GM23338 (cell line): ENCODE measurements at regions not wholly inside any gene's neighbourhood (a gene's known extent, or its start where the extent isn't known, plus 50 kb on each side); places are given as distances from the start of the nearest gene placed in this dataset.

ENCODE experiments used
- ATAC-seq: fragments of 200-7000 bp; cut with Tn5 transposase; 3 replicates; pipeline ENCODE4 v1.9.1; 2020
- DNase-seq: peaks from one replicate; pipeline ENCODE4 v3.0.0-alpha.2; 2015; ENCODE audit warnings: low spot score
- H2AFZ ChIP-seq: fragments of 200-600 bp; sonication (generic); 2 replicates; pipeline ENCODE4 v1.8.0; 2016; ENCODE audit warnings: antibody characterized with exemption, mild to moderate bottlenecking, moderate library complexity
- H3F3A ChIP-seq: fragments of 200-600 bp; sonication (generic); replicated peaks from 2 replicates; pipeline ENCODE4 v1.8.0; 2017; ENCODE audit warnings: antibody characterized with exemption, mixed run types, low read depth
- H3K27ac ChIP-seq: fragments of 200-600 bp; sonication (generic); 2 replicates; pipeline ENCODE4 v1.6.1; 2016; ENCODE audit warnings: low read depth
- H3K27me3 ChIP-seq: fragments of 200-600 bp; sonication (generic); 2 replicates; pipeline ENCODE4 v1.8.0; 2016; ENCODE audit warnings: mild to moderate bottlenecking, mixed run types, moderate library complexity; ENCODE audit not compliant: insufficient read depth
- H3K36me3 ChIP-seq: fragments of 200-600 bp; sonication (generic); 2 replicates; pipeline ENCODE4 v1.8.0; 2016; ENCODE audit warnings: mild to moderate bottlenecking; ENCODE audit not compliant: insufficient read depth
- H3K4me1 ChIP-seq: fragments of 200-600 bp; sonication (generic); 2 replicates; pipeline ENCODE4 v1.8.0; 2016; ENCODE audit warnings: mild to moderate bottlenecking, moderate library complexity; ENCODE audit not compliant: insufficient read depth
- H3K4me2 ChIP-seq: fragments of 200-600 bp; sonication (generic); 2 replicates; pipeline ENCODE4 v1.7.1; 2017; ENCODE audit warnings: mixed run types
- H3K4me3 ChIP-seq: fragments of 200-600 bp; sonication (generic); 2 replicates; pipeline ENCODE4 v1.6.1; 2016; ENCODE audit warnings: mixed run types
- H3K79me2 ChIP-seq: fragments of 200-600 bp; sonication (generic); replicated peaks from 2 replicates; pipeline ENCODE4 v1.8.0; 2017; ENCODE audit warnings: mild to moderate bottlenecking; ENCODE audit not compliant: insufficient read depth
- H3K9me2 ChIP-seq: fragments of 200-600 bp; sonication (generic); 2 replicates; pipeline ENCODE4 v1.8.0; 2017; ENCODE audit not compliant: insufficient read depth
- H4K20me1 ChIP-seq: fragments of 200-600 bp; sonication (generic); replicated peaks from 2 replicates; pipeline ENCODE4 v1.8.0; 2017; ENCODE audit warnings: mild to moderate bottlenecking; ENCODE audit not compliant: insufficient read depth
- H3K27ac Mint-ChIP-seq: 2 replicates; pipeline ENCODE4 v1.8.0; 2020; ENCODE audit warnings: inconsistent platforms, mild to moderate bottlenecking, moderate library complexity, mixed read lengths
- H3K27me3 Mint-ChIP-seq: 3 replicates; pipeline ENCODE4 v1.8.0; 2022; ENCODE audit warnings: low read depth, mild to moderate bottlenecking, moderate library complexity, mixed read lengths, inconsistent platforms; ENCODE audit not compliant: insufficient read depth, poor library complexity
- H3K36me3 Mint-ChIP-seq: 3 replicates; pipeline ENCODE4 v1.8.0; 2021; ENCODE audit warnings: low read depth, mild to moderate bottlenecking, inconsistent platforms, moderate library complexity, mixed read lengths
- H3K4me1 Mint-ChIP-seq: 3 replicates; pipeline ENCODE4 v1.8.0; 2020; ENCODE audit warnings: mild to moderate bottlenecking, inconsistent platforms, mixed read lengths
- H3K4me3 Mint-ChIP-seq: 3 replicates; pipeline ENCODE4 v1.8.0; 2021; ENCODE audit warnings: moderate library complexity, mild to moderate bottlenecking, inconsistent platforms, mixed read lengths
- H3K9me3 Mint-ChIP-seq: 3 replicates; pipeline ENCODE4 v1.8.0; 2020; ENCODE audit warnings: moderate library complexity, mild to moderate bottlenecking, inconsistent platforms, mixed read lengths
- CREB1 ChIP-seq: fragments of 250-450 bp; sonication (Bioruptor Pico); IDR thresholded peaks from 2 replicates; pipeline ENCODE4 v1.5.0; 2020; ENCODE audit warnings: low read depth, mild to moderate bottlenecking, moderate library complexity
- CTCF ChIP-seq, 2 experiments: fragments of 200-600 bp in 1 of 2; sonication (generic) in 1 of 2; conservative IDR thresholded peaks; 2 replicates each; pipeline versions ENCODE4 v1.5.1 to v1.6.1; 2016 to 2017; ENCODE audit warnings: antibody characterized with exemption in 2 of 2, low read depth in 2 of 2, mild to moderate bottlenecking in 2 of 2, moderate library complexity in 1 of 2
- ETS1 ChIP-seq: IDR thresholded peaks from 2 replicates; pipeline ENCODE4 v1.6.1; 2016; ENCODE audit warnings: antibody characterized with exemption
- EZH2 ChIP-seq: fragments of 200-600 bp; sonication (generic); IDR thresholded peaks from one replicate; pipeline ENCODE4 v1.8.0; 2017; ENCODE audit warnings: antibody characterized with exemption, mild to moderate bottlenecking, low read depth; ENCODE audit not compliant: unreplicated experiment
- EZH2phosphoT487 ChIP-seq: fragments of 200-600 bp; sonication (generic); IDR thresholded peaks from one replicate; pipeline ENCODE4 v1.8.1; 2018; ENCODE audit warnings: antibody characterized with exemption; ENCODE audit not compliant: unreplicated experiment
- JUNB ChIP-seq: IDR thresholded peaks from one replicate; pipeline ENCODE4 v1.6.1; 2016; ENCODE audit warnings: antibody characterized with exemption; ENCODE audit not compliant: unreplicated experiment
- NANOG ChIP-seq: IDR thresholded peaks from 2 replicates; pipeline ENCODE4 v1.6.1; 2016; ENCODE audit warnings: antibody characterized with exemption, borderline replicate concordance
- POLR2AphosphoS5 ChIP-seq: IDR thresholded peaks from 2 replicates; pipeline ENCODE4 v1.6.1; 2016; ENCODE audit warnings: antibody characterized with exemption, low read depth
- REST ChIP-seq: IDR thresholded peaks from one replicate; pipeline ENCODE4 v1.6.1; 2018; ENCODE audit warnings: antibody characterized with exemption; ENCODE audit not compliant: unreplicated experiment
- STAT1 ChIP-seq: IDR thresholded peaks from one replicate; pipeline ENCODE4 v1.6.1; 2016; ENCODE audit warnings: antibody characterized with exemption; ENCODE audit not compliant: unreplicated experiment
- ZNF114 ChIP-seq: fragments of 250-450 bp; sonication (Bioruptor Pico); IDR thresholded peaks from 2 replicates; pipeline ENCODE4 v1.5.0; 2020; ENCODE audit warnings: mild to moderate bottlenecking, moderate library complexity
- ZNF331 ChIP-seq: fragments of 250-450 bp; sonication (Bioruptor Pico); IDR thresholded peaks from 2 replicates; pipeline ENCODE4 v1.5.0; 2020; ENCODE audit warnings: low read depth, mild to moderate bottlenecking, moderate library complexity
- ZNF462 ChIP-seq: fragments of 250-450 bp; sonication (Bioruptor Pico); IDR thresholded peaks from 2 replicates; pipeline ENCODE4 v1.5.0; 2020; ENCODE audit warnings: mild to moderate bottlenecking, moderate library complexity

- Mint-ChIP-seq H3K27ac (no peak overlapping the region; the same call in 1 of the 2 replicates), H3K4me3 (no peak overlapping the region), H3K4me1 (no peaks in the 10 kb centered on the region), H3K9me3 (no peaks in the 10 kb centered on the region; the same call in 2 of the 3 replicates), H3K27me3 (peaks cover 1% of the 10 kb centered on the region), H3K36me3 (0 out of 3 replicates have a peak, but pooled peaks cover 3% of the 10 kb centered on the region)
- H3K27me3 ChIP-seq, result no peaks in the 10 kb centered on the region
- H3K4me2 ChIP-seq, result no peak overlapping the region
- H2AFZ ChIP-seq, result no peak overlapping the region
- no peak overlapping the region for H3K27ac ChIP-seq
- no peak for TF ChIP-seq NANOG
- TF ChIP-seq ZNF462 (CRISPR knock-in tag), result no peak
- TF ChIP-seq POLR2AphosphoS5, result no peak
- TF ChIP-seq EZH2phosphoT487, result no peak
- TF ChIP-seq CTCF (conservative IDR thresholded peaks at IDR 0.05; ENCODE audit: low read depth in 2 of 2), result no peak
- TF ChIP-seq REST, result no peak
- TF ChIP-seq CREB1 (CRISPR knock-in tag), result no peak
- TF ChIP-seq ZNF331 (CRISPR knock-in tag), result no peak
- no peak for TF ChIP-seq ETS1
- TF ChIP-seq EZH2, result no peak
- no peak for TF ChIP-seq STAT1
- no peak for TF ChIP-seq ZNF114 (CRISPR knock-in tag)
- no peak for TF ChIP-seq JUNB
- no peaks in the 10 kb centered on the region for H3K36me3 ChIP-seq
- H3K9me2 ChIP-seq, result no peaks in the 10 kb centered on the region
- no peaks in the 10 kb centered on the region for H3K79me2 ChIP-seq
- no peaks in the 10 kb centered on the region for H3F3A ChIP-seq
- no peak overlapping the region for H3K4me3 ChIP-seq
- no peaks in the 10 kb centered on the region for H3K4me1 ChIP-seq
- no peaks in the 10 kb centered on the region for H4K20me1 ChIP-seq
- no peak for ATAC-seq
- no peak for DNase-seq
Measured at GRCh38 chr5:125950012-125950615, 473.1 kb upstream of the GRAMD2B start.
